Natural killer cell (primary cell): ENCODE measurements at regions not wholly inside any gene's neighbourhood (a gene's known extent, or its start where the extent isn't known, plus 50 kb on each side); places are given as distances from the start of the nearest gene placed in this dataset.

ENCODE experiments used
- ATAC-seq, 3 donors: fragments of 150-1000 bp in 2 of 3; fragments of 200-7000 bp in 1 of 3; cut with Tn5 transposase; 1 replicate in 1 of 3; 2 replicates in 2 of 3; pipeline ENCODE4 v1.10.0; 2021; ENCODE audit warnings: mild to moderate bottlenecking in 2 of 3, moderate library complexity in 2 of 3
- DNase-seq, 2 donors: peaks; one replicate each; pipeline versions ENCODE4 v3.0.0 to v3.0.0-alpha.2; 2013 to 2021; ENCODE audit warnings: mixed read lengths in 1 of 2
- H3K27ac ChIP-seq: one replicate; pipeline ENCODE4 v1.5.1; 2013; ENCODE audit warnings: mild to moderate bottlenecking, low read length
- H3K27me3 ChIP-seq: one replicate; pipeline ENCODE4 v1.6.1; 2013; ENCODE audit warnings: low read length; ENCODE audit not compliant: control insufficient read depth, insufficient read depth
- H3K36me3 ChIP-seq: one replicate; pipeline ENCODE4 v1.6.1; 2013; ENCODE audit warnings: low read length; ENCODE audit not compliant: control insufficient read depth, insufficient read depth
- H3K4me1 ChIP-seq: one replicate; pipeline ENCODE4 v1.6.1; 2013; ENCODE audit warnings: low read length; ENCODE audit not compliant: control insufficient read depth, insufficient read depth
- H3K4me3 ChIP-seq: one replicate; pipeline ENCODE4 v1.5.1; 2013; ENCODE audit warnings: low read length
- H3K9me3 ChIP-seq: one replicate; pipeline ENCODE4 v1.6.1; 2013; ENCODE audit warnings: low read length; ENCODE audit not compliant: control insufficient read depth, insufficient read depth
- H3K27ac Mint-ChIP-seq, 2 donors: one replicate each; pipeline ENCODE4 v1.8.0; 2022; ENCODE audit warnings: mild to moderate bottlenecking in 2 of 2, mixed read lengths in 2 of 2, moderate library complexity in 1 of 2
- H3K27me3 Mint-ChIP-seq, 2 donors: one replicate each; pipeline ENCODE4 v1.8.0; 2022; ENCODE audit warnings: low read depth in 2 of 2, mixed read lengths in 2 of 2
- H3K36me3 Mint-ChIP-seq: one replicate; pipeline ENCODE4 v1.8.0; 2022; ENCODE audit warnings: mixed read lengths
- H3K4me1 Mint-ChIP-seq, 2 donors: one replicate each; pipeline ENCODE4 v1.8.0; 2022; ENCODE audit warnings: mixed read lengths in 2 of 2
- H3K4me3 Mint-ChIP-seq: one replicate; pipeline ENCODE4 v1.8.0; 2022; ENCODE audit warnings: mild to moderate bottlenecking, moderate library complexity, mixed read lengths
- H3K9me3 Mint-ChIP-seq, 2 donors: one replicate each; pipeline ENCODE4 v1.8.0; 2022; ENCODE audit warnings: mixed read lengths in 2 of 2
- CTCF ChIP-seq: fragments of 200-600 bp; IDR thresholded peaks from one replicate; pipeline ENCODE4 v1.8.0; 2022; ENCODE audit warnings: antibody characterized with exemption
- WGBS: methylation state at CpG from one replicate; pipeline ENCODE4 v1.1.7; 2013; ENCODE audit warnings: missing lambda C conversion rate; ENCODE audit not compliant: insufficient coverage; 5-methylcytosine and 5-hydroxymethylcytosine counted together
- intact Hi-C: fragments of 100-400 bp; cut with micrococcal nuclease; formaldehyde crosslinking; loops from one replicate; pipeline ENCODE4 v1.14.2; 2022

GRCh38 chrX:46279925-46280313 is 265.3 kb downstream of the ZNF674 start:
- H3K9me3 Mint-ChIP-seq, result no peaks in the 10 kb centered on the region
- H3K27me3 Mint-ChIP-seq, result no peaks in the 10 kb centered on the region
- no peak overlapping the region for H3K27ac Mint-ChIP-seq
- H3K36me3 Mint-ChIP-seq, result no peaks in the 10 kb centered on the region
- Histone ChIP-seq H3K4me1 (peaks cover 9% of the 10 kb centered on the region), H3K36me3 (no peaks in the 10 kb centered on the region), H3K27me3 (no peaks in the 10 kb centered on the region), H3K27ac (no peak overlapping the region), H3K4me3 (no peak overlapping the region), H3K9me3 (no peaks in the 10 kb centered on the region)
- ATAC-seq (peak in 2 of 3 donors; percentile 21 to 32), DNase-seq (no peak)
- no peak overlapping the region for H3K4me3 Mint-ChIP-seq
- no peak for TF ChIP-seq CTCF
- peaks cover 9 to 18% of the 10 kb centered on the region in 2 donors for H3K4me1 Mint-ChIP-seq
- intact Hi-C loops, result no loop called here
- WGBS, result no CpG with 5 or more reads among the region's 3 CpGs

DNA sequence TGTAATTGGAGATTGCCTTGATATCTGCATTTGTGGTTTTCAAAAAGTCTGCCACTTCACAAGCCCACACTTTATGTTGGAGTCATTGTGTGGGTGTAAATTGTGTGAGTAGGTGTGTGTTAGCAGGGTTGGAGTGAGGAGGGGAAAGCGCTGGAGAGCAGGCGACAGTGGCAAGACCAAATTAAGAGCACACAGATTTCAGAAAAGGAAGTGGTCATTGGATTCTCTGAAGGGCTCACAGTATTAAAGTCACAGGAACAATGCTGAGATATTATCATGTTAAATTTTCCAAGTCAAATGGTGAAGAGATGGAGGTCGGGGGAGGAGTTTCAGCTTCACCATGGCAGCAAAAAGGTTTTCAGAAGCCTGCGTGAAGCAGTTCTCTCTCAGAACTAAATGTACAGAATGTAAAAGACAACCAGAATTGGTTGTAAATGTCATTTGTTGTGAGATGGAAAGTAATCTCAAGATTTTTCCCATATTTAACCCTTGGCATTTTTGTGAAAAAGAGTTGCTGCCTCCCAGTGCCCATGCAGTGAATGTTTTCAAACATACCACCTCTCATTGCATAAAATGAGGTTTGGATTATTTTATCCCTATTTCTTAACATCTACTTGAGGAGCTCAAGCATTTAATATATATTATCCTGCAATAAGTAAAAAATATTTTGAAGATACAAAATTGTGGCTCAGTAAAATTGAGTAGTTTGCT is 265.9 kb downstream of the ZNF674 start:
- TF ChIP-seq CTCF, result no peak
- H3K4me3 ChIP-seq, result no peak overlapping the region
- DNase-seq, result no peak
- peaks cover 9 to 18% of the 10 kb centered on the region in 2 donors for H3K4me1 Mint-ChIP-seq
- intact Hi-C loops, result no loop called here
- H3K27me3 Mint-ChIP-seq, result no peaks in the 10 kb centered on the region
- peak; percentile 21 to 44 (median 31) for ATAC-seq
- H3K4me1 ChIP-seq, result peaks cover 9% of the 10 kb centered on the region
- H3K9me3 ChIP-seq, result no peaks in the 10 kb centered on the region
- no peak overlapping the region for H3K27ac ChIP-seq
- H3K36me3 Mint-ChIP-seq, result no peaks in the 10 kb centered on the region
- WGBS, result 9% methylated on average over 4 of the region's 4 CpGs
- H3K27ac Mint-ChIP-seq, result peak overlapping the region; percentile 62 to 84
- peak overlapping the region; percentile 72 for H3K4me3 Mint-ChIP-seq
- H3K9me3 Mint-ChIP-seq, result no peaks in the 10 kb centered on the region
- H3K36me3 ChIP-seq, result no peaks in the 10 kb centered on the region
- H3K27me3 ChIP-seq, result no peaks in the 10 kb centered on the region

GRCh38 chrX:46278572-46278971 is 266.6 kb downstream of the ZNF674 start:
- DNase-seq, result no peak
- Mint-ChIP-seq H3K27ac (peak overlapping the region; percentile 62 to 84), H3K4me3 (peak overlapping the region; percentile 72), H3K9me3 (no peaks in the 10 kb centered on the region), H3K27me3 (peaks cover 0 to 2% of the 10 kb centered on the region in 2 donors), H3K4me1 (peaks cover 9 to 18% of the 10 kb centered on the region in 2 donors), H3K36me3 (no peaks in the 10 kb centered on the region)
- Histone ChIP-seq H3K9me3 (no peaks in the 10 kb centered on the region), H3K27me3 (no peaks in the 10 kb centered on the region), H3K4me3 (no peak overlapping the region), H3K27ac (no peak overlapping the region), H3K4me1 (peaks cover 9% of the 10 kb centered on the region), H3K36me3 (no peaks in the 10 kb centered on the region)
- no peak for ATAC-seq
- TF ChIP-seq CTCF, result no peak
- intact Hi-C loops, result no loop called here
- no CpG with 5 or more reads among the region's 2 CpGs for WGBS

DNA sequence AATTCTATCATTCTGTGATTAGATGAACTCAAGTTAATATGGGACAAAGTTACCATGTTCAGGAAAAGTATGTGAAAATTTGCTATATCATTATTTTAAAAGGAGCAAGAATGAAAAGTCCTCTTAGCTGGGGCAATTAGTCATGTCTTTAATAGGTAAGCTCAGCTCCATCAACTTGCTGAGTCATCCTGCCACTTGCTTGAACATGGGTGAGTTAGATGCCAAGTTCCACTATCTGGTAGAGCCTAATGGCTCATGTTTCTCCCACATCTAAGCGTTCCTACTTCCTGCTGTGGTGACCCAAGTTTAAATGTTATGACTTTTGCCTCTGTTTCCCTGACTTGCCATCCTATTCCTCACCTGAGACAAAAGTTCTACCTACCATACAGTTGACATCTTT is 276.8 kb downstream of the ZNF674 start:
- no peak overlapping the region for H3K4me3 ChIP-seq
- Mint-ChIP-seq H3K9me3 (no peaks in the 10 kb centered on the region), H3K4me3 (no peak overlapping the region), H3K4me1 (no peaks in the 10 kb centered on the region), H3K27me3 (peaks cover 2 to 10% of the 10 kb centered on the region in 2 donors), H3K27ac (no peak overlapping the region), H3K36me3 (no peaks in the 10 kb centered on the region)
- intact Hi-C loops, result no loop called here
- 0% methylated on average over 1 of the region's 1 CpG for WGBS
- H3K27ac ChIP-seq, result no peak overlapping the region
- ATAC-seq (no peak), DNase-seq (no peak)
- H3K9me3 ChIP-seq, result no peaks in the 10 kb centered on the region
- TF ChIP-seq CTCF, result no peak
- no peaks in the 10 kb centered on the region for H3K4me1 ChIP-seq
- H3K36me3 ChIP-seq, result no peaks in the 10 kb centered on the region
- no peaks in the 10 kb centered on the region for H3K27me3 ChIP-seq
